ENCODE measurements at regions not wholly inside any gene's neighbourhood (a gene's known extent, or its start where the extent isn't known, plus 50 kb on each side); places are given as distances from the start of the nearest gene placed in this dataset.

- DNase-seq (ENCODE audit: low read depth): no peak
Measured at GRCh38 chr7:9981742-9982349, 991.8 kb upstream of the PHF14 start.

DNA sequence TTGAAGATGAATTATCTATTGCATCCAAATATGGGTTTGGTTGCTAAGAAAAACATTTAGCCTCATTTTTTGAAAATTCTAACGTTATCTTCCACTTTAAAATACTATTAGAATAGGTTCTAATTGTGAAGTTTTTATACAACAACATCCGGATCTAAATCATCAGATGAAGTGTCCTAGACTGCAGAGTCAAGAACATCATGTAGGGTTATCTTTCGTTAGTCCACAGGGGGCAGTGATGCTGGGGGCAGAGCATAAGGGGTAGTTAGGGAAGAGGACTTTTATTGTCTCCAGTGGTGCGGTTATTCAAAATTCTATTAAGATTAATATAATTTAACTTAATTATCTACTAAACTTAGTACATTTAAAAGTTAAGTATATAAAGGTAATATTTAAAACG is 990.6 kb upstream of the PHF14 start:
- DNase-seq (ENCODE audit: low read depth): no peak

- DNase-seq (ENCODE audit: low read depth): no peak
Measured at GRCh38 chr7:10015687-10016086, 958.0 kb upstream of the PHF14 start.

DNA sequence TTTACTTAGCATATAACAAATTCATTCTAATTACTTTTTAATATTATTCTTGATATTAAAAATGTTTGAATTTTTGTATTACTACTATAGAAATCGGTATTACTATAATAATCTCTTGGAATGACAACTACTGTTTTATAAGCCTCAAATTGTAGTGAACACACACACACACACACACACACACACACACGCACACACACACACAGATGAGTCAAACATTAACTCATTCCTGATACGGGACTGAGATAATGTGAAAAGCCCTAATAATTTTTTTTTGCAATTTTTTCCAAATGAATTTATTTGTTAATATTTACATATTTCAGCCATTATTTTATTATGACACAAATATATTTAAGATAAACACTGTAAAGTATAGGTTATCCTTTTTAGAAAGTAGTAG is 951.2 kb upstream of the PHF14 start:
- no peak for DNase-seq (ENCODE audit: low read depth)

- DNase-seq (ENCODE audit: low read depth): no peak
Measured at GRCh38 chr7:10022957-10023356, 950.7 kb upstream of the PHF14 start.

GRCh38 chr7:10034843-10035556 is 938.7 kb upstream of the PHF14 start:
- no peak for DNase-seq (ENCODE audit: low read depth)

DNA sequence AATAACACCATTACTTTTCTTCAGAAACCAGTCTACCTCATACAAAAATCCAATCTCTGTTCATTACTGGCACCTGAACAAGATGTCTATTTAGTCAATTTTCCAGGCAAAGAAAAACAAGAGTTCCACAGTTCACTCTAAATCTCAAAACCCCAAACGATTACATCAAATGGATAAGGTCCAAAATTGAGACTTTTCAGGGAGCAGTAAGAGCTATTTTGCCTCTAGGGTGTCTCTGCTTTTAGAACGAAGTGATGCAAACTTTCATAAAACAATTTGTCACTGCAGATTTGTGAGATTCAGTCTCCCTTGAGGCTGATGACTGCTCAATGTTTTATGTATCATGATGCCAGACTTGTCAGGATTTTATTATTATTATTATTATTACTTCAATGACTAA is 937.0 kb upstream of the PHF14 start:
- DNase-seq (ENCODE audit: low read depth): no peak

DNA sequence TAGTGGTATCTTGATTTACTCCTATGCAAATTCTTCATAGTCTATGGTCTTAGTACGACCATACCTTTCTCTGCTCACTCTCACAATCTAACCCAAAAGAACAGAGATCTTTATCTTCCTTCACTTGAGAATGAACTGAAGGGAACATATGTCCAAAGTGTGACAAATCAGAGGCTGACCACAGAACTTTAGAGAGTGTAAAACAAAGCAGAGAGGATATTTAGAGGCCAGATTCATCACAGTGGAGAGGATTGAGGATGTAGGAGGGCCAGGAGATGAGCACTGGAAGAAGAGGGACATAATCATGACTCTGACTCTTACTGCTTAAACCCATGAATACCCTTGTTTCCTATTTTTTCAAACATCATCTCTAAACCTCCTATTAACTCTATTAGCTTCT is 935.3 kb upstream of the PHF14 start:
- DNase-seq (ENCODE audit: low read depth): no peak

- no peak for DNase-seq (ENCODE audit: low read depth)
Measured at GRCh38 chr7:10040674-10041073, 933.0 kb upstream of the PHF14 start.

GRCh38 chr7:10070899-10071298 is 902.8 kb upstream of the PHF14 start:
- DNase-seq (ENCODE audit: low read depth): no peak

GRCh38 chr7:10075866-10076265 is 897.8 kb upstream of the PHF14 start:
- no peak for DNase-seq (ENCODE audit: low read depth)

- no peak for DNase-seq (ENCODE audit: low read depth)
Measured at GRCh38 chr7:10076660-10077300, 896.9 kb upstream of the PHF14 start.

DNA sequence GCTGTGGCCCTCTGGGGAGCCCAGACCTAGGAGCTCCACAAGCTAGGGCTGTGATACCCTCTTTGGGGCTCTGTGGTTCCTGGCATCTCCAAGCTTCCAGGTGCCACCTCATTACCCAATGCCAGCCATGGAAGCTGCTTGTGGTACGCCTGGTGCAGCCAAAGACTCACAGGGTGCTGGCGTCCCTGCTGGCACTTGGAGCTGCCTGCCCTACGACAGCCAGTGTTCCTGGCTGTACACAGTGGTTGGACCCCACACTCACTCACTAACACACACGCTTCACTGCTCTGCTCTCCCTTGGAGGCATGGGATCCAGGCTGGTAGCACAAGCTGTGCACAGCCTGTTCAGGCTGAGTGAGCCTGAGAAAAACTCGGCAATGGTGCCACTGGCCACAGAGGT is 894.1 kb upstream of the PHF14 start:
- DNase-seq (ENCODE audit: low read depth): no peak

DNA sequence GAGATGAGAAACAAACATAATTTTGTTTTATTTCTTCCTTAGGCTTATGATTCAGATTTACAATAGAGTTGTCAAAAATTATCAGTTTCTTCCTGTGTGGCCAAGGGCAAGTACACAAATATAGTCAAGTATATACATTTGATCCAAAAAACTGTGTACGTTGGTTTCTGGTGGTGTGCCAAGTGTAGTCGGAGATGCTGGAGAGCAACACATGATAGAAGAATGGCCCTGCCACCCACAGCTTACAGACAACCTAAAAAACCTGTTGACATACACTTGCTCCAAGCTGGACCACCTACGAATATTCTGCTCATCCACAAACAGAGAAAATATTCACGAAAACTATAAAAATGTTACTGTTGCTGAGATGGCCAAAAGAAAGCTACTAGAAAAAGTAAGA is 890.8 kb upstream of the PHF14 start:
- no peak for DNase-seq (ENCODE audit: low read depth)

GRCh38 chr7:10083766-10084165 is 889.9 kb upstream of the PHF14 start:
- no peak for DNase-seq (ENCODE audit: low read depth)

DNA sequence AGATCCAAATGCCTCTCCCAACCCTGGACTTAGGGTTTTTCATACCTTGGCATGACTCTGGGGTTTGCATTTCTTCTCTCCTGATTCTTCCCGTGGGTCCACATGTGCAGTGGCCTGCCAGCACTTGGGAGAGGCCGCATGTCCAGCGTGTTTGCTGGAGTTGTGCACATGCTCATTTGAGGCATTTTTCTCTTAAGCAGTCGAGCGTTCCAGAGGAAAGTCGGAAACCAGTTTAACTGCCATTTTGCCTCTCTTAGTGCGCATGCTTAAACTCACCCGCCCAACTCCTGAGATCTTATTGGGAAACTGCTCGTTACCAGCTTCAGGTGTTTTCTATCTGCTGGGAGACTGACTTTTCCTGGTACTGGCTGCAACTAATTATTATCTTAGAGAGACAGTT is 888.4 kb upstream of the PHF14 start:
- DNase-seq (ENCODE audit: low read depth): no peak

DNA sequence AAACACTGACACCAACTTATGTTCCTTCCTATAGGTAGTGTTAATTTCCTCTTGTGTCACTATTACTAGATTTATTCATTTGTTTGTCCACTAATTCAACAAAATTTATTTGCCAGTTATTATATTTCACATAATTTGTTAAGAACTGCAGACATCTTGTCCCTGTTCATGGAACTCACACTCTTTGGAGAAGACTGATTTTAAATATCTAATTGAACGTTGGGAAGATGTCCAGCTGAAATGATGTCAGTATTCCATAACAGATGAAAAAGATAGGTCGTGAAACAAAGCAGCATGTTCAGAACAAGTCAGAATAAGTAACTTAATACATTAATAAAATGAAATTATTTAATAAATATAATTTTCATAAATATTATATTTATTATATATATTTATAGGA is 873.1 kb upstream of the PHF14 start:
- no peak for DNase-seq (ENCODE audit: low read depth)

- DNase-seq (ENCODE audit: low read depth): no peak
Measured at GRCh38 chr7:10101351-10101750, 872.3 kb upstream of the PHF14 start.

GRCh38 chr7:10104292-10104691 is 869.4 kb upstream of the PHF14 start:
- no peak for DNase-seq (ENCODE audit: low read depth)

GRCh38 chr7:10106609-10107008 is 867.1 kb upstream of the PHF14 start:
- no peak for DNase-seq (ENCODE audit: low read depth)

DNA sequence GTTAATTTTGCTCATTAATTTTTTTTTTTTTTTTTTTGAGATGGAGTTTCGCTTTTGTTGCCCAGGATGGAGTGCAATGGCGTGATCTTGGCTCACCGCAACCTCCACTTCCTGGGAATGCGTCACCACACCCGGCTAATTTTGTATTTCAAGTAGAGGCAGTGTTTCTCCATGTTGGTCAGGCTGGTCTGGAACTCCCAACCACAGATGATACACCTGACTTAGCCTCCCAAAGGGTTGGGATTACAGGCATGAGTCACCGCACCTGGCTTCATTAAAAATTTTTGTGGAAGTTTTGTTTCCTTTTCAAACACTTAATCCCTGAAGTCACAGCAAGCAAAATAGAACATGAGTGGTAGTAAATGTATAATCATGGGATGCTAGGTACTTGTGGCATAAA is 857.2 kb upstream of the PHF14 start:
- DNase-seq (ENCODE audit: low read depth): no peak

- DNase-seq (ENCODE audit: low read depth): no peak
Measured at GRCh38 chr7:10117815-10118214, 855.9 kb upstream of the PHF14 start.

- DNase-seq (ENCODE audit: low read depth): no peak
Measured at GRCh38 chr7:10120936-10121335, 852.7 kb upstream of the PHF14 start.

DNA sequence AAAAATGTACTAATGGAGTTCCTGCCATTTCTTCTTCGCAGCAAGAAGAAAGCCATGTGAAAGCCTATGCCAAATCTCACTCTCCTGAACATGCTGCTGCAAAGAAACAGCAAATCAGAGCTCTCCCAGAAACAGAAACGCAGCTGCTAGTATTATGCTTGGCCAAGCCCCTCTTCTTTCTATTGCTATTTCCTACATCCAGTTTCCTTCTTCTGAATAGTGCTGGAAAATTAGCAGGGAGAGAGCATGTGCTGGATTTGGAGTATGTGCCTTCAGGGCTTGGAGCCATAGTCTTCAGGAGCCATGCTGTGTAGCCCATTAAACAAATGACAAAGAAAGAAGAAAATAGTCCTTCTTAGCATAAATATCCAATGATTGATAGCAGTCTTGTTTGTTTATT is 852.0 kb upstream of the PHF14 start:
- no peak for DNase-seq (ENCODE audit: low read depth)
